GM23338 (cell line): ENCODE measurements at regions not wholly inside any gene's neighbourhood (a gene's known extent, or its start where the extent isn't known, plus 50 kb on each side); places are given as distances from the start of the nearest gene placed in this dataset.

Source experiments
- ATAC-seq: fragments of 200-7000 bp; cut with Tn5 transposase; 3 replicates; pipeline ENCODE4 v1.9.1; 2020
- DNase-seq: peaks from one replicate; pipeline ENCODE4 v3.0.0-alpha.2; 2015; ENCODE audit warnings: low spot score
- H2AFZ ChIP-seq: fragments of 200-600 bp; sonication (generic); 2 replicates; pipeline ENCODE4 v1.8.0; 2016; ENCODE audit warnings: antibody characterized with exemption, mild to moderate bottlenecking, moderate library complexity
- H3F3A ChIP-seq: fragments of 200-600 bp; sonication (generic); replicated peaks from 2 replicates; pipeline ENCODE4 v1.8.0; 2017; ENCODE audit warnings: antibody characterized with exemption, mixed run types, low read depth
- H3K27ac ChIP-seq: fragments of 200-600 bp; sonication (generic); 2 replicates; pipeline ENCODE4 v1.6.1; 2016; ENCODE audit warnings: low read depth
- H3K27me3 ChIP-seq: fragments of 200-600 bp; sonication (generic); 2 replicates; pipeline ENCODE4 v1.8.0; 2016; ENCODE audit warnings: mild to moderate bottlenecking, mixed run types, moderate library complexity; ENCODE audit not compliant: insufficient read depth
- H3K36me3 ChIP-seq: fragments of 200-600 bp; sonication (generic); 2 replicates; pipeline ENCODE4 v1.8.0; 2016; ENCODE audit warnings: mild to moderate bottlenecking; ENCODE audit not compliant: insufficient read depth
- H3K4me1 ChIP-seq: fragments of 200-600 bp; sonication (generic); 2 replicates; pipeline ENCODE4 v1.8.0; 2016; ENCODE audit warnings: mild to moderate bottlenecking, moderate library complexity; ENCODE audit not compliant: insufficient read depth
- H3K4me2 ChIP-seq: fragments of 200-600 bp; sonication (generic); 2 replicates; pipeline ENCODE4 v1.7.1; 2017; ENCODE audit warnings: mixed run types
- H3K4me3 ChIP-seq: fragments of 200-600 bp; sonication (generic); 2 replicates; pipeline ENCODE4 v1.6.1; 2016; ENCODE audit warnings: mixed run types
- H3K79me2 ChIP-seq: fragments of 200-600 bp; sonication (generic); replicated peaks from 2 replicates; pipeline ENCODE4 v1.8.0; 2017; ENCODE audit warnings: mild to moderate bottlenecking; ENCODE audit not compliant: insufficient read depth
- H3K9me2 ChIP-seq: fragments of 200-600 bp; sonication (generic); 2 replicates; pipeline ENCODE4 v1.8.0; 2017; ENCODE audit not compliant: insufficient read depth
- H4K20me1 ChIP-seq: fragments of 200-600 bp; sonication (generic); replicated peaks from 2 replicates; pipeline ENCODE4 v1.8.0; 2017; ENCODE audit warnings: mild to moderate bottlenecking; ENCODE audit not compliant: insufficient read depth
- H3K27ac Mint-ChIP-seq: 2 replicates; pipeline ENCODE4 v1.8.0; 2020; ENCODE audit warnings: inconsistent platforms, mild to moderate bottlenecking, moderate library complexity, mixed read lengths
- H3K27me3 Mint-ChIP-seq: 3 replicates; pipeline ENCODE4 v1.8.0; 2022; ENCODE audit warnings: low read depth, mild to moderate bottlenecking, moderate library complexity, mixed read lengths, inconsistent platforms; ENCODE audit not compliant: insufficient read depth, poor library complexity
- H3K36me3 Mint-ChIP-seq: 3 replicates; pipeline ENCODE4 v1.8.0; 2021; ENCODE audit warnings: low read depth, mild to moderate bottlenecking, inconsistent platforms, moderate library complexity, mixed read lengths
- H3K4me1 Mint-ChIP-seq: 3 replicates; pipeline ENCODE4 v1.8.0; 2020; ENCODE audit warnings: mild to moderate bottlenecking, inconsistent platforms, mixed read lengths
- H3K4me3 Mint-ChIP-seq: 3 replicates; pipeline ENCODE4 v1.8.0; 2021; ENCODE audit warnings: moderate library complexity, mild to moderate bottlenecking, inconsistent platforms, mixed read lengths
- H3K9me3 Mint-ChIP-seq: 3 replicates; pipeline ENCODE4 v1.8.0; 2020; ENCODE audit warnings: moderate library complexity, mild to moderate bottlenecking, inconsistent platforms, mixed read lengths
- CREB1 ChIP-seq: fragments of 250-450 bp; sonication (Bioruptor Pico); IDR thresholded peaks from 2 replicates; pipeline ENCODE4 v1.5.0; 2020; ENCODE audit warnings: low read depth, mild to moderate bottlenecking, moderate library complexity
- CTCF ChIP-seq, 2 experiments: fragments of 200-600 bp in 1 of 2; sonication (generic) in 1 of 2; conservative IDR thresholded peaks; 2 replicates each; pipeline versions ENCODE4 v1.5.1 to v1.6.1; 2016 to 2017; ENCODE audit warnings: antibody characterized with exemption in 2 of 2, low read depth in 2 of 2, mild to moderate bottlenecking in 2 of 2, moderate library complexity in 1 of 2
- ETS1 ChIP-seq: IDR thresholded peaks from 2 replicates; pipeline ENCODE4 v1.6.1; 2016; ENCODE audit warnings: antibody characterized with exemption
- EZH2phosphoT487 ChIP-seq: fragments of 200-600 bp; sonication (generic); IDR thresholded peaks from one replicate; pipeline ENCODE4 v1.8.1; 2018; ENCODE audit warnings: antibody characterized with exemption; ENCODE audit not compliant: unreplicated experiment
- POLR2AphosphoS5 ChIP-seq: IDR thresholded peaks from 2 replicates; pipeline ENCODE4 v1.6.1; 2016; ENCODE audit warnings: antibody characterized with exemption, low read depth
- REST ChIP-seq: IDR thresholded peaks from one replicate; pipeline ENCODE4 v1.6.1; 2018; ENCODE audit warnings: antibody characterized with exemption; ENCODE audit not compliant: unreplicated experiment
- ZNF114 ChIP-seq: fragments of 250-450 bp; sonication (Bioruptor Pico); IDR thresholded peaks from 2 replicates; pipeline ENCODE4 v1.5.0; 2020; ENCODE audit warnings: mild to moderate bottlenecking, moderate library complexity

GRCh38 chr14:97546491-97547230 lies 749.5 kb downstream of the VRK1 start:
- Mint-ChIP-seq H3K4me3 (no peak overlapping the region), H3K27ac (no peak overlapping the region), H3K9me3 (peaks cover 3% of the 10 kb centered on the region; the same call in 1 of the 3 replicates), H3K36me3 (no peaks in the 10 kb centered on the region; the same call in 2 of the 3 replicates), H3K27me3 (peaks cover 1% of the 10 kb centered on the region), H3K4me1 (peaks cover 9% of the 10 kb centered on the region)
- Histone ChIP-seq H3K4me1 (0 out of 2 replicates have a peak, but pooled peaks cover 2% of the 10 kb centered on the region), H3K4me3 (no peak overlapping the region), H4K20me1 (0 out of 2 replicates have a peak, but pooled peaks cover 3% of the 10 kb centered on the region), H3K79me2 (no peaks in the 10 kb centered on the region), H3K4me2 (no peak overlapping the region), H3K27me3 (no peaks in the 10 kb centered on the region), H2AFZ (no peak overlapping the region), H3K9me2 (no peaks in the 10 kb centered on the region; the same call in 1 of the 2 replicates), H3F3A (no peaks in the 10 kb centered on the region), H3K27ac (no peak overlapping the region), H3K36me3 (no peaks in the 10 kb centered on the region)
- TF ChIP-seq EZH2phosphoT487 (no peak), ZNF114 (CRISPR knock-in tag) (no peak), ETS1 (no peak), POLR2AphosphoS5 (no peak)
- DNase-seq (no peak), ATAC-seq (no peak)

GRCh38 chr14:97550463-97550862 lies 753.3 kb downstream of the VRK1 start:
- Histone ChIP-seq H3K9me2 (no peaks in the 10 kb centered on the region; the same call in 1 of the 2 replicates), H3K79me2 (no peaks in the 10 kb centered on the region), H3K27ac (no peak overlapping the region), H3K4me1 (0 out of 2 replicates have a peak, but pooled peaks cover 7% of the 10 kb centered on the region), H3K4me3 (no peak overlapping the region), H3K36me3 (no peaks in the 10 kb centered on the region), H3K4me2 (no peak overlapping the region), H2AFZ (no peak overlapping the region), H4K20me1 (0 out of 2 replicates have a peak, but pooled peaks cover 3% of the 10 kb centered on the region), H3K27me3 (no peaks in the 10 kb centered on the region), H3F3A (no peaks in the 10 kb centered on the region)
- Mint-ChIP-seq H3K9me3 (peaks cover 2% of the 10 kb centered on the region; the same call in 1 of the 3 replicates), H3K4me1 (peaks cover 14% of the 10 kb centered on the region), H3K36me3 (no peaks in the 10 kb centered on the region; the same call in 2 of the 3 replicates), H3K27ac (no peak overlapping the region), H3K27me3 (peaks cover 1% of the 10 kb centered on the region), H3K4me3 (no peak overlapping the region)
- no peak for DNase-seq
- TF ChIP-seq EZH2phosphoT487: no peak
- no peak for TF ChIP-seq CREB1 (CRISPR knock-in tag)
- no peak for TF ChIP-seq CTCF (conservative IDR thresholded peaks at IDR 0.05; ENCODE audit: low read depth in 2 of 2)
- no peak for TF ChIP-seq ZNF114 (CRISPR knock-in tag)
- TF ChIP-seq REST: no peak
- no peak for ATAC-seq
